ENCODE measurements at regions not wholly inside any gene's neighbourhood (a gene's known extent, or its start where the extent isn't known, plus 50 kb on each side); places are given as distances from the start of the nearest gene placed in this dataset.

GRCh38 chr11:90321018-90321417 is 98.2 kb upstream of the CHORDC1 start:
- in situ Hi-C loops (cut with MboI; ENCODE audit: low sequenced_read_pairs) (no loop called here), intact Hi-C loops (cut with micrococcal nuclease) (no loop called here), dilution Hi-C loops (cut with HindIII; ENCODE audit: low sequenced_read_pairs, unreplicated experiment) (no loop called here)
- ChIA-PET CTCF (no interaction called here), POLR2A (ENCODE audit: unreplicated experiment) (no interaction called here)
- no peaks in the 10 kb centered on the region for H3K9me1 ChIP-seq (ENCODE audit: insufficient read depth, low read length)
- H2BK120ac ChIP-seq (ENCODE audit: low read depth, low read length), result no peak overlapping the region
- no peak overlapping the region for H3K23ac ChIP-seq (ENCODE audit: low read depth, low read length)
- no peaks in the 10 kb centered on the region for H3K27me3 ChIP-seq (ENCODE audit: control insufficient read depth, insufficient read depth, low read length)
- H3K56ac ChIP-seq (ENCODE audit: extremely low read depth, insufficient read depth, low read length), result no peak overlapping the region
- no peak overlapping the region for H4K91ac ChIP-seq (ENCODE audit: insufficient read depth, low read depth, low read length)
- no peak overlapping the region for H3K14ac ChIP-seq (replicated peaks; ENCODE audit: low read depth, low read length)
- H2BK15ac ChIP-seq (ENCODE audit: low read depth, low read length), result no peak overlapping the region
- H2AK5ac ChIP-seq (ENCODE audit: low read depth, low read length), result no peak overlapping the region
- TF ChIP-seq BHLHE40 (IDR thresholded peaks at IDR 0.05; ENCODE audit: low read depth, low read length), result no peak
- TF ChIP-seq RAD21 (IDR thresholded peaks at IDR 0.05; ENCODE audit: low read length), result no peak
- TF ChIP-seq, protein P1, sequence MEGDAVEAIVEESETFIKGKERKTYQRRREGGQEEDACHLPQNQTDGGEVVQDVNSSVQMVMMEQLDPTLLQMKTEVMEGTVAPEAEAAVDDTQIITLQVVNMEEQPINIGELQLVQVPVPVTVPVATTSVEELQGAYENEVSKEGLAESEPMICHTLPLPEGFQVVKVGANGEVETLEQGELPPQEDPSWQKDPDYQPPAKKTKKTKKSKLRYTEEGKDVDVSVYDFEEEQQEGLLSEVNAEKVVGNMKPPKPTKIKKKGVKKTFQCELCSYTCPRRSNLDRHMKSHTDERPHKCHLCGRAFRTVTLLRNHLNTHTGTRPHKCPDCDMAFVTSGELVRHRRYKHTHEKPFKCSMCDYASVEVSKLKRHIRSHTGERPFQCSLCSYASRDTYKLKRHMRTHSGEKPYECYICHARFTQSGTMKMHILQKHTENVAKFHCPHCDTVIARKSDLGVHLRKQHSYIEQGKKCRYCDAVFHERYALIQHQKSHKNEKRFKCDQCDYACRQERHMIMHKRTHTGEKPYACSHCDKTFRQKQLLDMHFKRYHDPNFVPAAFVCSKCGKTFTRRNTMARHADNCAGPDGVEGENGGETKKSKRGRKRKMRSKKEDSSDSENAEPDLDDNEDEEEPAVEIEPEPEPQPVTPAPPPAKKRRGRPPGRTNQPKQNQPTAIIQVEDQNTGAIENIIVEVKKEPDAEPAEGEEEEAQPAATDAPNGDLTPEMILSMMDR (conservative IDR thresholded peaks at IDR 0.05; ENCODE audit: low read depth, low read length), result no peak
- TF ChIP-seq RFX5 (IDR thresholded peaks at IDR 0.05; ENCODE audit: low read depth, low read length), result no peak
- no peak overlapping the region for H3K9ac ChIP-seq (ENCODE audit: low read depth, low read length)
- H2BK5ac ChIP-seq (ENCODE audit: low read depth, low read length, poor library complexity, severe bottlenecking), result no peak overlapping the region
- H3K36me3 ChIP-seq (ENCODE audit: control insufficient read depth, insufficient read depth, low read length), result no peaks in the 10 kb centered on the region
- H3K79me1 ChIP-seq (ENCODE audit: low read depth in 1 of 2, low read length in 2 of 2), result no peaks in the 10 kb centered on the region
- BruUV-seq (replicated peaks), result no TSS peak
- no peak overlapping the region for H4K5ac ChIP-seq (ENCODE audit: low read depth, low read length)
- no peak overlapping the region for H4K8ac ChIP-seq (ENCODE audit: low read depth in 2 of 2, low read length in 2 of 2)
- no peak overlapping the region for H3K27ac ChIP-seq (ENCODE audit: insufficient read depth, low read length)
- no peak overlapping the region for H2AK9ac ChIP-seq (replicated peaks; ENCODE audit: low read depth, low read length, poor library complexity)
- no peak overlapping the region for H2BK20ac ChIP-seq (ENCODE audit: low read depth, low read length)
- DNase-seq, result no peak
- no peak overlapping the region for H3K18ac ChIP-seq (ENCODE audit: low read depth, low read length)
- no peaks in the 10 kb centered on the region for H4K20me1 ChIP-seq (ENCODE audit: insufficient read depth, low read length)
- ATAC-seq (ENCODE audit: low read depth), result no peak
- no peak overlapping the region for H3K4me3 ChIP-seq (ENCODE audit: insufficient read depth, low read depth, low read length)
- peaks cover 6% of the 10 kb centered on the region; the same call in 1 of the 2 replicates for H3K9me3 ChIP-seq (ENCODE audit: control insufficient read depth, insufficient read depth, low read length)
- H3K4me2 ChIP-seq (ENCODE audit: low read depth, low read length), result no peak overlapping the region
- H3K4me1 ChIP-seq (ENCODE audit: control insufficient read depth, insufficient read depth, low read length), result no peaks in the 10 kb centered on the region
- no peak overlapping the region for H3K4ac ChIP-seq (ENCODE audit: low read depth, low read length)
- H2AFZ ChIP-seq (replicated peaks; ENCODE audit: low read length, poor library complexity), result no peak overlapping the region

All from IMR-90 (cell line).